Activated B cell treated with CpG ODN at 0.5 μM for 24 hours (primary cell): ENCODE measurements at regions not wholly inside any gene's neighbourhood (a gene's known extent, or its start where the extent isn't known, plus 50 kb on each side); places are given as distances from the start of the nearest gene placed in this dataset.
"Not testable (repeated sequence)": the region's sequence is repeated elsewhere in the genome, so short reads cannot be mapped to it uniquely, and the experiment has no call there.

Experiments used
- ATAC-seq: fragments of 200-7000 bp; cut with Tn5 transposase; one replicate; pipeline ENCODE4 v1.10.0; 2021; ENCODE audit warnings: low read depth, mild to moderate bottlenecking, moderate library complexity
- CTCF ChIA-PET: fragments of 350-600 bp; sonication (Branson Sonifier 250); formaldehyde crosslinking; loops from one replicate; lab custom pipeline; 2021; ENCODE audit warnings: antibody characterized with exemption; lab: Charles Lee
- POLR2A ChIA-PET: fragments of 350-600 bp; sonication (Branson Sonifier 250); formaldehyde crosslinking; loops from one replicate; lab custom pipeline; 2021; ENCODE audit warnings: antibody characterized with exemption; lab: Charles Lee
- DNase-seq: peaks from one replicate; pipeline ENCODE4 v3.0.0; 2022
- H3K27ac Mint-ChIP-seq: one replicate; pipeline ENCODE4 v1.8.0; 2020; ENCODE audit warnings: mixed read lengths
- H3K27me3 Mint-ChIP-seq: one replicate; pipeline ENCODE4 v1.8.0; 2021; ENCODE audit warnings: mixed read lengths
- H3K36me3 Mint-ChIP-seq: one replicate; pipeline ENCODE4 v1.8.0; 2021; ENCODE audit warnings: low read depth, mixed read lengths
- H3K4me1 Mint-ChIP-seq: one replicate; pipeline ENCODE4 v1.8.0; 2021; ENCODE audit warnings: mixed read lengths
- H3K4me3 Mint-ChIP-seq: one replicate; pipeline ENCODE4 v1.8.0; 2020; ENCODE audit warnings: mild to moderate bottlenecking, mixed read lengths
- H3K9me3 Mint-ChIP-seq: one replicate; pipeline ENCODE4 v1.8.0; 2020; ENCODE audit warnings: mixed read lengths
- CTCF ChIP-seq: fragments of 200-600 bp; IDR thresholded peaks from one replicate; pipeline ENCODE4 v1.8.0; 2022; ENCODE audit warnings: antibody characterized with exemption, mild to moderate bottlenecking
- intact Hi-C: fragments of 100-400 bp; cut with micrococcal nuclease; formaldehyde crosslinking; loops from one replicate; pipeline ENCODE4 v1.15.1; 2024

GRCh38 chr2:131671841-131672470 is 144.3 kb downstream of the CCDC74A start:
- POLR2A ChIA-PET, H3K9me3 Mint-ChIP-seq, H3K36me3 Mint-ChIP-seq, ATAC-seq, DNase-seq, H3K27ac Mint-ChIP-seq, H3K4me3 Mint-ChIP-seq: not testable (repeated sequence)
- Mint-ChIP-seq H3K4me1 (peaks cover 19% of the 10 kb centered on the region), H3K27me3 (peaks cover 12% of the 10 kb centered on the region)
- intact Hi-C loops = loop anchor here (1.0 to 5.0 kb wide), 6 partner anchors 85 to 518 kb away; partner anchors contain the start of genes CCDC74A and MZT2A
- CTCF ChIA-PET = interaction anchor here (1.0 to 4.0 kb wide), 8 partner anchors 11 to 518 kb away, joined by 3 to 42 read pairs (median 15); partner anchors contain the start of gene MZT2A

- ATAC-seq = peak; percentile 94
Observed at GRCh38 chr2:131672471-131673399, 145.0 kb downstream of the CCDC74A start.

GRCh38 chr2:131673400-131674173 is 145.9 kb downstream of the CCDC74A start:
- CTCF ChIA-PET = interaction anchor here (1.0 to 4.0 kb wide), 11 partner anchors 10 to 520 kb away, joined by 3 to 42 read pairs (median 11); partner anchors contain the start of genes CCDC74A and MZT2A
- intact Hi-C loops = loop anchor here (1.0 to 5.0 kb wide), 5 partner anchors 9 to 474 kb away; partner anchors contain the start of gene CCDC74A
- peak; percentile 62 for DNase-seq
- H3K4me3 Mint-ChIP-seq = peak overlapping the region; percentile 64
- no peak overlapping the region for H3K27ac Mint-ChIP-seq
- ATAC-seq = peak; percentile 78
- peak; percentile 68 for TF ChIP-seq CTCF
- no peaks in the 10 kb centered on the region for H3K36me3 Mint-ChIP-seq
- H3K27me3 Mint-ChIP-seq = peaks cover 12% of the 10 kb centered on the region
- POLR2A ChIA-PET = interaction anchor here (2.0 kb wide), 1 partner anchor 8 kb away, joined by 12 read pairs; no protein-coding TSS in a partner anchor
- H3K9me3 Mint-ChIP-seq = no peaks in the 10 kb centered on the region
- peaks cover 19% of the 10 kb centered on the region for H3K4me1 Mint-ChIP-seq

More at GRCh38 chr2:131672471-131673399, 145.0 kb downstream of the CCDC74A start:
- H3K27ac Mint-ChIP-seq, H3K9me3 Mint-ChIP-seq, H3K36me3 Mint-ChIP-seq: not testable (repeated sequence)
- intact Hi-C loops = loop anchor here (1.0 to 5.0 kb wide), 7 partner anchors 10 to 518 kb away; partner anchors contain the start of genes CCDC74A and MZT2A
- CTCF ChIA-PET = interaction anchor here (1.0 to 4.0 kb wide), 12 partner anchors 10 to 519 kb away, joined by 3 to 42 read pairs (median 8); partner anchors contain the start of genes CCDC74A and MZT2A
- Mint-ChIP-seq H3K4me3 (peak overlapping the region; percentile 64), H3K4me1 (peaks cover 19% of the 10 kb centered on the region), H3K27me3 (peaks cover 12% of the 10 kb centered on the region)
- POLR2A ChIA-PET = interaction anchor here (2.0 kb wide), 1 partner anchor 9 kb away, joined by 12 read pairs; no protein-coding TSS in a partner anchor
- peak; percentile 63 for DNase-seq

- Mint-ChIP-seq H3K27me3 (peaks cover 12% of the 10 kb centered on the region), H3K36me3 (no peaks in the 10 kb centered on the region), H3K27ac (no peak overlapping the region), H3K4me3 (peak overlapping the region; percentile 64), H3K4me1 (peaks cover 16% of the 10 kb centered on the region), H3K9me3 (no peaks in the 10 kb centered on the region)
- no peak for TF ChIP-seq CTCF
- DNase-seq = no peak
- ATAC-seq = no peak
- intact Hi-C loops = loop anchor here (1.0 to 5.0 kb wide), 4 partner anchors 87 to 473 kb away; partner anchors contain the start of gene CCDC74A
- POLR2A ChIA-PET = interaction anchor here (2.0 kb wide), 1 partner anchor 8 kb away, joined by 12 read pairs; no protein-coding TSS in a partner anchor
- CTCF ChIA-PET = interaction anchor here (1.2 to 4.0 kb wide), 7 partner anchors 9 to 520 kb away, joined by 4 to 42 read pairs (median 18); partner anchors contain the start of gene MZT2A
Observed at GRCh38 chr2:131674174-131674507, 146.5 kb downstream of the CCDC74A start.

GRCh38 chr2:131681611-131682121 is 154.0 kb downstream of the CCDC74A start:
- not testable (repeated sequence) for ATAC-seq, DNase-seq, H3K27me3 Mint-ChIP-seq, H3K9me3 Mint-ChIP-seq
- peaks cover 13% of the 10 kb centered on the region for H3K36me3 Mint-ChIP-seq
- ChIA-PET CTCF (interaction anchor here (0.9 to 4.0 kb wide), 5 partner anchors 9 to 269 kb away, joined by 3 to 35 read pairs (median 5); partner anchors contain the start of gene MZT2A), POLR2A (interaction anchor here (1.4 kb wide), 2 partner anchors 8 to 189 kb away, joined by 9 to 12 read pairs; partner anchors contain the start of gene MZT2A)
- intact Hi-C loops = loop anchor here (1.0 to 2.0 kb wide), 2 partner anchors 8 to 577 kb away; partner anchors contain the start of gene PLEKHB2
- H3K4me3 Mint-ChIP-seq = peak overlapping the region; percentile 89
- H3K4me1 Mint-ChIP-seq = peaks cover 29% of the 10 kb centered on the region
- H3K27ac Mint-ChIP-seq = peak overlapping the region; percentile 82
